HFF-Myc (cell line): ENCODE measurements at regions not wholly inside any gene's neighbourhood (a gene's known extent, or its start where the extent isn't known, plus 50 kb on each side); places are given as distances from the start of the nearest gene placed in this dataset.
"Not testable (repeated sequence)": the region's sequence is repeated elsewhere in the genome, so short reads cannot be mapped to it uniquely, and the experiment has no call there.

Experiments
- DNase-seq: peaks from one replicate; pipeline ENCODE4 v3.0.0-alpha.2; 2011; ENCODE audit warnings: low read depth; ENCODE audit errors: extremely low read depth
- H3K4me3 ChIP-seq: replicated peaks from 2 replicates; pipeline ENCODE4 v1.5.1; 2011; ENCODE audit warnings: low read depth, mild to moderate bottlenecking, control low read depth, low read length
- TF ChIP-seq, protein P1 (sequence below): IDR thresholded peaks from 2 replicates; pipeline ENCODE4 v1.5.1; 2012; ENCODE audit warnings: mild to moderate bottlenecking, low read depth, low read length, control low read depth; ENCODE audit errors: missing control alignments

DNA sequence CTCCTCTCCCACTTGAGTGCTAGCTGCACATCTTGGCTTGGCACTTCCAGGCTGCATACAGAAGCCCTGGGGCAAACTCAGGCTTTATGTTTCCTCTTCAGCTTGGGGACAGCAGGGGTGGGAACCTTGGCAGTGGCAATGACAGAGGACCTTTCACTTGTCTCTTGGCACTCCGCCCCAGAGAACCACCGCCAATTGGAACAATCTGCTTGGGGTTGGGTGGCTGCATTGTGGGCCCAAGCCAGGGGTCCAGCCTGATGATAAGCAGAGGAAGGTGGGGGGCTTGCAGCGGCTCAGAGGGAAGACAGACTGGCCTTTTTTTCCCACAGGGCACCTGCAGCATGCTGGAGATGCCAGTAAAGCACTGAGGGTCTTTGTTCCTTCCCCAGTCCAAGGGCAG is 179.0 kb upstream of the NMUR2 start:
- H3K4me3 ChIP-seq: no peak overlapping the region
- TF ChIP-seq, protein P1, sequence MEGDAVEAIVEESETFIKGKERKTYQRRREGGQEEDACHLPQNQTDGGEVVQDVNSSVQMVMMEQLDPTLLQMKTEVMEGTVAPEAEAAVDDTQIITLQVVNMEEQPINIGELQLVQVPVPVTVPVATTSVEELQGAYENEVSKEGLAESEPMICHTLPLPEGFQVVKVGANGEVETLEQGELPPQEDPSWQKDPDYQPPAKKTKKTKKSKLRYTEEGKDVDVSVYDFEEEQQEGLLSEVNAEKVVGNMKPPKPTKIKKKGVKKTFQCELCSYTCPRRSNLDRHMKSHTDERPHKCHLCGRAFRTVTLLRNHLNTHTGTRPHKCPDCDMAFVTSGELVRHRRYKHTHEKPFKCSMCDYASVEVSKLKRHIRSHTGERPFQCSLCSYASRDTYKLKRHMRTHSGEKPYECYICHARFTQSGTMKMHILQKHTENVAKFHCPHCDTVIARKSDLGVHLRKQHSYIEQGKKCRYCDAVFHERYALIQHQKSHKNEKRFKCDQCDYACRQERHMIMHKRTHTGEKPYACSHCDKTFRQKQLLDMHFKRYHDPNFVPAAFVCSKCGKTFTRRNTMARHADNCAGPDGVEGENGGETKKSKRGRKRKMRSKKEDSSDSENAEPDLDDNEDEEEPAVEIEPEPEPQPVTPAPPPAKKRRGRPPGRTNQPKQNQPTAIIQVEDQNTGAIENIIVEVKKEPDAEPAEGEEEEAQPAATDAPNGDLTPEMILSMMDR: no peak
- DNase-seq: no peak

GRCh38 chr5:152592416-152592815 is 187.3 kb upstream of the NMUR2 start:
- TF ChIP-seq, protein P1: no peak
- DNase-seq: no peak
- H3K4me3 ChIP-seq: no peak overlapping the region

DNA sequence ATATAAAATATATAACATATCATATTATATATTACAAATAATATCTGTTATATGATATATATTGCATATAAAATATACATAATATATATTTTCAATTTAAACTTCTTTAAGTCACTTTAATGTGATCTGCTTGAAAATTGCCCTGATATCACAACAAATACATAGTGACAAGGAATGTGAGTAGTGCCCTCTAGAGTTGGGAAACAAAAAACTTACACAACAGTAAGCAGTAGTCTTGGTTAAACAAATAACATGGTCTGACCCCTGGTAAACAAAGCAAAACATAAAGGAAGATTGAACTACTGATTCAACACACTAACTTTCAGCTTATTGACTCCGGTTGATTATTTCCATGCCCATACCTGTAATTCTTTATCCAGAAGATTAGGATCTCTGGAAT is 188.3 kb upstream of the NMUR2 start:
- TF ChIP-seq, protein P1: no peak
- DNase-seq: no peak
- no peak overlapping the region for H3K4me3 ChIP-seq

GRCh38 chr5:152595405-152595804 is 190.3 kb upstream of the NMUR2 start:
- H3K4me3 ChIP-seq: no peak overlapping the region
- TF ChIP-seq, protein P1: no peak
- no peak for DNase-seq

DNA sequence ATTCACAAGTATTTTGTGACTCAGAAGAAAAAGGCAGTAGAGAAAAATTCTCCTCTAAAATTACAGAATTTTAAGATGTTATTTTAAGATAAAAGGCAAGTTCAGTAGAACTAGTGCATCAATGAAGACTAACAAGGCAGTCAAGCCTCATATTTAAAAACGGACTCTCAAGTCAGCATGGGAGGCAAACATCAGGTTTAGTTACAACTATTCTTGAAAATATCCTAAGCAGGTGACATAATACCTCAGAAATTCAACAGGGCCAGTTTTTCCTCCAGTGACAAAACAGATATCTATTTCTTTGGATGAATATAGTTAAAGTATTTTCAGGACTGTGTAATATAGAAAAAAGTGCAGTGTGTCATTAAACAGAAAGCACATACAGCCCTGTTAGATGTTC is 194.0 kb upstream of the NMUR2 start:
- no peak for DNase-seq
- TF ChIP-seq, protein P1: no peak
- no peak overlapping the region for H3K4me3 ChIP-seq

- DNase-seq: no peak
- TF ChIP-seq, protein P1: no peak
- H3K4me3 ChIP-seq: no peak overlapping the region
Measured at GRCh38 chr5:152601806-152602732, 197.0 kb upstream of the NMUR2 start.

GRCh38 chr5:152606050-152606449 is 201.0 kb upstream of the NMUR2 start:
- not testable (repeated sequence) for DNase-seq, H3K4me3 ChIP-seq
